ENCODE measurements at regions not wholly inside any gene's neighbourhood (a gene's known extent, or its start where the extent isn't known, plus 50 kb on each side); places are given as distances from the start of the nearest gene placed in this dataset.

- TF ChIP-seq CTCF (conservative IDR thresholded peaks at IDR 0.05; ENCODE audit: low read depth in 2 of 2) (no peak), EZH2 (IDR thresholded peaks at IDR 0.05; ENCODE audit: low read depth, unreplicated experiment) (no peak), POLR2AphosphoS5 (IDR thresholded peaks at IDR 0.05; ENCODE audit: low read depth) (no peak), EZH2phosphoT487 (IDR thresholded peaks at IDR 0.05; ENCODE audit: unreplicated experiment) (no peak), REST (IDR thresholded peaks at IDR 0.05; ENCODE audit: unreplicated experiment) (no peak)
These were observed 79.6 kb upstream of the BNC2 start for GRCh38 chr9:16950051-16950450.
